GM19452 (cell line): ENCODE measurements at regions not wholly inside any gene's neighbourhood (a gene's known extent, or its start where the extent isn't known, plus 50 kb on each side); places are given as distances from the start of the nearest gene placed in this dataset.

Experiments used
- ATAC-seq: cut with Tn5 transposase; IDR thresholded peaks from one replicate; pipeline ENCODE4 v1.9.1; 2021; ENCODE audit not compliant: unreplicated experiment

GRCh38 chr11:104366321-104366734, 202.4 kb upstream of the PDGFD start:
- ATAC-seq, result no peak

DNA sequence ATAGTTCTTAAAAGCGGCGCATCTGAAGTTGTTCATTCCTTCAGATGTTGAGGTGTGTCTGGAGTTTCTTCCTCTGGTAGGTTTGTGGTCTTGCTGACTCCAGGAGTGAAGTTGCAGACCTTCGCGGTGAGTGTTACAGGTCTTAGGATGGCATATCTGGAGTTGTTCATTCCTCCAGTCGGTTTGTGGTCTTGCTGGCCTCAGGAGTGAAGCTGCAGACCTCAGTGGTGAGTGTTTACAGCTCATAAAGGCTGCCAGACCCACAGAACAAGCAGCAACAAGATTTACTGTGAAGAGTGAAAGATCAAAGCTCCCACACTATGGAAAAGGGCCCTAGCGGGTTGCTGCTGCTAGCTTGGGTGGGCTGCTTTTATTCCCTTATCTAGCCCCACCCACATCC, 201.7 kb upstream of the PDGFD start:
- ATAC-seq, result no peak

DNA sequence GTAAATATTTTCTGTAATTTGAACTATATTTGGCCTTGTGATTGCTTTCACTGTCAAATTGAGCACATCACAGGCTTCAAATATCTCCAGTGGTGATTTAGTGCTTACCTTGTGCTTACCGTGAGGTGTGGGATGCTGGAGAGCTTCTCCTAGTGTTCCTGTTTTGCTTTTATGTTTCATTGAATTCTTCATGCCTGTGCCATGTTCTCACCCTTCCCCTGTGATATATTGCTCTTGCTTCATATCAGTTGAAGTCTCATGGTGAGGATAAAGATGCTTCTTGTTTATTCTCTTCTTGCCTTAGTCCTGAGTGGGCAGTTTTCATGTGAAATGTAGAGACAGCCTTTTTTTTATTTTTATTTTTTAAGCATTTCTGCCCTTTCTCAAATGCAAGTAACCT, 198.0 kb upstream of the PDGFD start:
- no peak for ATAC-seq

- ATAC-seq, result no peak
These were observed 188.1 kb upstream of the PDGFD start for GRCh38 chr11:104352036-104352435.

GRCh38 chr11:104343578-104343977, 179.6 kb upstream of the PDGFD start:
- ATAC-seq, result peak; percentile 65

- no peak for ATAC-seq
These were observed 176.6 kb upstream of the PDGFD start for GRCh38 chr11:104340590-104340989.

- ATAC-seq, result no peak
These were observed 175.5 kb upstream of the PDGFD start for GRCh38 chr11:104339380-104339831.

DNA sequence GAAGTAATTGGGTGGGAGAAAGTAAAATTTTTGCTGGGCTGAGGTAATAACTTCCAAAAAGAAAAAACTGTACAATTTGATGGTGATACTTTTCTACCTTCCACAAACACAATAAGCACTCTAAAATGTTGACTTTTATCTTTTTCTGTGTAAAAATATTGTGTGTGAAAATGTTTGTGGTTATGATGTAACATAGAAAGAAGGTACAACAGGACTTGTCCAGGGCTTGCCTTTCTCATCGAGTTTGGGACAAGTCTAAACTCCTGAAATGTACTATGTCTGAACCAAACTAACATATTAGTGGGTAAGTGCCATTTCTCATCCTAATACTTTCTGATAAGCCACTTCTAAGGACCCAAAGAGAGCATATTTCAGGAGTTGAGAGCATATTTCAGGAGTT, 174.2 kb upstream of the PDGFD start:
- ATAC-seq, result no peak

DNA sequence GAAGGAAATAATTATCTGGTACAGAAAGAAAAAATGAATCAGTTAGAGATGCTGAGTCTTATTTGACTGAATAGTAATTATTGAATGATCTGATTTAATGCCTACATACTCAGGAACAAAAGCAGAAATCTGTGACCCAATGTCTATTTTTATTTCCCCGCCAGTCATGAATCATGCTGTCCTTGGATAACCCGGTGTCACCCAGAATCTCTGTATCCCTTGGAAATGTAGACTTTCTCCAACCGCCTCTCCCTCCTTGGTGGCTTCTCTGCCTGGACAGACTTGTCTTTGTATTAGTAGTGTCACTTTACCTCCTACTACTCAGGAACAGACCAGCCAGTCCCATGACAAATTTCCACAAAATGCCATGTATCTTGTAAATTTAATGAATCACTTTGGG, 173.3 kb upstream of the PDGFD start:
- no peak for ATAC-seq

DNA sequence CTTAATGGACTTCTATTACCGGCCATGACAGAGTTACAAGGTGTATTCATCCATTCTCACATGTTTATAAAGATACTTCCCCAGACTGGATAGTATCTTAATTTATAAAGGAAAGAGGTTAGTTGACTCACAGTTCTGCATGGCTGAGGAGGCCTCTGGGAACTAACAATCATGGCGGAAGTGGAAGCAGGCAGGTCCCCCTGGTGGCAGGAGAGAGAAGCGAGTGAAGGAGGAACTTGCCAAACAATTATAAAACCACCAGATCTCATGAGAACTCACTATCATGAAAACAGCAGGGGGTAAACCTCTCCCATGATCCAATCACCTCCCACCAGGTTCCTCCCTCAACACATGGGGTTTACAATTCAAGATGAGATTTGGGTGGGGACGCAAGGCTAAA, 170.0 kb upstream of the PDGFD start:
- no peak for ATAC-seq

DNA sequence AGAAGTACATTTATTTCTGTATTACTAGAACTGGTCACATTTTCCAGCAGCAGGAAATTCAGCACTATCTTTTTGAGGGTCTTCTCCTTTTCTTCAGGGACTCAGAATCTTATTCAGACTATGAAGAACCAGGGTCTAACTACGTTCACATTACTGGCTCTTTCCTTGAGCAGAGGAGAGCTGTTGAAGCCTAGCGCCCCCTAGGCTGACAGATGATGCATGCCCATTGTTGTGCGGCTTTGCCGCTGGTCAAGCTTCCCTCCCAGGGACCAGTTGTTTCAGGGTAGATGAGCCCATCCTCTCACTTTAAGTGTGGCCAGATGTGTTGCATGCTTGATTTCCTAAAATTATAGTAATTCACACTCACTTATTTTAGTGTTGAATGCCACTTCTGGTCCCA, 168.2 kb upstream of the PDGFD start:
- no peak for ATAC-seq

DNA sequence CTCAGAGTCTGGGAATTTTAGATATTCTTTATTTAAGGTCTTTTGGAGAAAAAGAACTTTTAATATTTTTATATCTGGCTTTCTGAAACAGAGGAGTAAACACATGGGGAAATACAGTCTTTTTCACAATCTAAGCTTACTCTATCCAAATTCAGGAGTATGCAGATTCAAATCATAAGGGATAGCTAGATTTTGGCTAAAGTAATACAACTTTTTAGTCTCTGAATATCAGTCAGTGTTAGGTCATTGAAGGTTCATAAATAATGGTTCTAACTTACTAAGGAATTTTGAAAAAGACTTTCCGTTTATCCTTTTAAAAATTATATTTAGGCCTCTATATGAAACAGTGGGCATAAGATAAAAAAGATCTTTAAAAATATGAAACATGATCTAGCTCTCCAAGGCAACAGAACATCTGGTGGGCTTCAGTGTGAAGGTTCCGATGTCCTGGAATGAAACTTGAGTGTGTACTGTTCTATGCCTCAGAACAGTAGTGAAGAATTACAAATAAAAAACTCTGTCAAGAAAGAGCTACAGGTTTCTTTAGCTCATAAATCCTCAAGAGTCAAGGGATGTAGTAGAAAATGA, 165.2 kb upstream of the PDGFD start:
- no peak for ATAC-seq

- no peak for ATAC-seq
These were observed 164.6 kb upstream of the PDGFD start for GRCh38 chr11:104328512-104328907.

DNA sequence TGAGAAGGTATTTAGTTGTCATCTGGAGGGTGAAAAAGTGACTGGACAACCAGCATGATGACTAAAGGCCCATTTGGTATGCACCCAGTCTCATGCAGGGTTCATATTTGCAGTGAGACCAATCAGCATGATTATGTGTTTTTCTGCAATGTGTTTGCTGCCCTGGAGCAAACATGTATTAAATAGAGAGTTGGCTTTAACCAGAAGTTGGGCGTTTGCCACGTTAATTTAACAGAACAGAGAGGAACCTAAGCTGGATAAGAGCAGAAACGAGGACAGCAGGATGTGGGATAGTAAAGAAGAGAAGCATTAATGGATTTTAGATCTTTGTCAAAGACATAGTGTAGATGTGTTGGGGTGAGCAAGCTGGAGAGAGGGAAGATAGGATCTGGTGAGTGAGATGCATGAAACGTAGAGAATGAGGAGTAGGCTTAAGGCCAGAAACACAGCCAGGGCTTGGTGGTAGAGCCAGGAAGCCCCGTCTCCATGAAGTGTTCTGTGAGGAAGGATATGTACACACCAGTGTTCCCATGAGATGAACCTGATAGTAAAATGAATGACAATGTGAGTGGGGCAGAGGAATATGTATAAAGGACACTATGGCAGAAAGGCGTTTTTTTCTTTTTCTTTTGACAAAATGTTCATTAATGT, 164.0 kb upstream of the PDGFD start:
- no peak for ATAC-seq

- ATAC-seq, result no peak
These were observed 161.1 kb upstream of the PDGFD start for GRCh38 chr11:104325093-104325492.

- no peak for ATAC-seq
These were observed 160.3 kb upstream of the PDGFD start for GRCh38 chr11:104324276-104324675.

DNA sequence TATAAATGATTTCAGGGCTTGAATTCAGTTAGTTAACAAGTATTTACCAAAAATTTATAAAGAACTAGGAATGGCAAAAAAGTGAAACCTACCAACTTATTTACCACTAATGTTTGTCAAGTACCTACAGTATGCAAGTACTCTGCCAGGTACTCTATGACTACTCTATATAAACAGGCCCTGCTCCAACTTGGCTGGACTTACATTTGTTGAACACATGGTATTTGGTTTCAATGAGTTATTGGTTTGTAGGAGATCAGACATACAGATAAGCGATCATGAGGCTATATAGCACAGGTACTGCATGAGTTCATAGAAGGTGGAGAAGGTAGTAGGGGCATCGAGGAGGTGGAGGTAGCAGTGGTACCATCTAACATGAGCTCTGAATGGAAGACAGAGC, 159.9 kb upstream of the PDGFD start:
- no peak for ATAC-seq

GRCh38 chr11:104322696-104323095, 158.7 kb upstream of the PDGFD start:
- no peak for ATAC-seq

DNA sequence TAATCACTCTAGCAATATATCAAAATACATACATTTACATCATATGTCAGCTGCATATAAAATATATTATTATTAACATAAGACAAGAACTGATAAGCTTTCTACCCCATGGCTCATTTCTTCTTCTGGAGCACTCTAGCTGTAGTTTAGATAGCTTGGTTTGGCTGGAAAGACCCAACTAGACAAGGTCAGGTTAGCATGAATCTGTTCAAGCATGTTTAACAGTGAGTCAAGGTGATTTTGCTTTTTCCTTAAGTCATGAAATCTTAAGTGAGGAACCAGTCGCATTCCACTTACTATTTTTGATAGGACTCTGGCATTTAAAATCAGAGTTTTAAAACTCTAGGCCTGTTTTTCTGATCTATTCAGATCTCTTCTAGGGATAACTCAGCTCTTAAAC, 157.0 kb upstream of the PDGFD start:
- no peak for ATAC-seq

- ATAC-seq, result no peak
These were observed 156.2 kb upstream of the PDGFD start for GRCh38 chr11:104320097-104320496.

DNA sequence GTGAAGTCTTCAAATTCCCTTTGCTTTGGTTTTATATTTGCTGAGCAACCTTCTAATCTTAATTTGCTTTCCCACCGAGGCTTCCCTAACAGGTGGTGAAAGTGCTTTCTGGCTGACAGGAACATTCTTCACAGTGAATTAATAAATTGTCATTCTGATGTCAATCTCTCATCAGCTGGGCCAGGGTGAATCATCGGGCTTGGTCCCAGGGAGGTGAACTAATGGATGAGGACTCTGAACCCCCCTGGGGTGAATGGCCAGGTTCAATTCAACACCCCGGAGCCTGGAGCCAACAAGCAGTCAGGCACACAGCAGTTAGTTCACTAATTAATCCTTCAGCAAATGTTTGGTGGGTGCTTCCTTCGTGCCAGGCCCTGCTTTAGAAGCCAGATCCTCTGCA, 155.4 kb upstream of the PDGFD start:
- no peak for ATAC-seq

DNA sequence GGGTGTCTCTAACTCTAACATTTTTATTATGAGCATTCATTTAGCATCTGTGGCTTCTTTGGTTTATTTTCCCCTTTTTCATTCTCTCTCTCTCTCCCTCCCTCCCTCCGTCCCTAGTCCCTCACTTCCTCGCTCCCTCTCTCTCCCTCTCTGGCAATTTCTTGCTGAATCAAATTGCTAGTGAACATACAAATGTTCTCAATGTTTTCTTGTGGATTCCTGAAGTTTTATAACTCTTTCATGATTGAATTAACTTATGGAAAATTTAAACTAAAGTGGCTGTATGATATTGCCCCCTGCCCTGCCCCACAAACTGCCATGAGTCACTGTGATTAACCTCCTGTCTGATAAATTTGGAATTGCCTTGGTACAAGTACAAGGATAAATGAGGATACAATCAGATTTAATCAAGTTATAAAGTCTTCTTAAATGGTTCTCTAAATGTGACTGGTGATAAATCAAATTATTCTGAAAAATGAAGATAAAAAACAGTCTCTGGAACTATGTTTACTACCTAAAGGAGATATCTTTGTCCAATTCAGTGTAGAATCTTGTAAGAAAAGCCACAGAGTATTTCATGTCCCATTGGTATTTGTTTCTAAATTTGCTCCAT, 143.0 kb upstream of the PDGFD start:
- ATAC-seq, result no peak

DNA sequence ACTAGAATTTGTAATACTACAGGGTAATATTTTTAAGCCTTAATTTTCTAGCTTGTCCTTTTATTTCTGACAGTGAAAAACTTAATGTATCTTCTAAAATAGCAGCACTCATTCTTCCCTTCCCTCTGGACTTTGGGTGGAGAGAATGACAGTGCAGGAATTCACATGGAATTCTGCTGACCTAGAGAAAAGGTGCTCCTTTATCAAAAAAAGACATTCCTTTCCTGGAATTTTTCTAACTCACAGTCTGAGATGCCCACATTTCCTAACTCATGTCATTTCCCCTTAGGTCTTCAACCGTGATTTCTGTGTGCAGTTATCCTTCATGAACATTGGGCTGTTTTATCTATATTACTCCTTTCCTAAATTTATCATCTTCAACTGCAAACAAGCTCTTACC, 137.8 kb upstream of the PDGFD start:
- no peak for ATAC-seq
